IMR-90 (cell line): ENCODE measurements at regions not wholly inside any gene's neighbourhood (a gene's known extent, or its start where the extent isn't known, plus 50 kb on each side); places are given as distances from the start of the nearest gene placed in this dataset.

Experiments
- ATAC-seq: fragments of 200-7000 bp; cut with Tn5 transposase; 2 replicates; pipeline ENCODE4 v1.9.1; 2020; ENCODE audit warnings: low read depth, mild to moderate bottlenecking, moderate library complexity
- BruUV-seq: library from RNA; stranded (reverse); fragments of 400-500 nt; replicated peaks from 2 replicates; lab custom pipeline; 2021; lab: Mats Ljungman, UMichigan
- CTCF ChIA-PET: fragments of 300-600 bp; formaldehyde crosslinking; extraction: SDS; loops from one replicate; lab custom pipeline; 2021; ENCODE audit warnings: antibody characterized with exemption; lab: Yijun Ruan, JAX
- POLR2A ChIA-PET: fragments of 300-600 bp; sonication (Branson Sonifier 250); formaldehyde crosslinking; loops from one replicate; lab custom pipeline; 2022; ENCODE audit warnings: antibody characterized with exemption; ENCODE audit not compliant: unreplicated experiment; lab: Charles Lee
- DNase-seq: peaks from one replicate; pipeline ENCODE4 v3.0.0; 2013
- H2AFZ ChIP-seq: replicated peaks from 2 replicates; pipeline ENCODE3; 2013; ENCODE audit warnings: low read length, mild to moderate bottlenecking; ENCODE audit not compliant: poor library complexity
- H2AK5ac ChIP-seq: 2 replicates; pipeline ENCODE4 v1.6.1; 2013; ENCODE audit warnings: low read depth, low read length, inconsistent platforms
- H2AK9ac ChIP-seq: replicated peaks from 2 replicates; pipeline ENCODE3; 2013; ENCODE audit warnings: mild to moderate bottlenecking, low read depth, low read length, moderate library complexity; ENCODE audit not compliant: poor library complexity
- H2BK120ac ChIP-seq: 2 replicates; pipeline ENCODE4 v1.6.1; 2013; ENCODE audit warnings: low read depth, low read length, inconsistent platforms
- H2BK15ac ChIP-seq: 3 replicates; pipeline ENCODE4 v1.6.1; 2013; ENCODE audit warnings: low read depth, low read length, inconsistent platforms
- H2BK20ac ChIP-seq: 2 replicates; pipeline ENCODE4 v1.6.1; 2013; ENCODE audit warnings: low read depth, mild to moderate bottlenecking, inconsistent platforms, low read length, moderate library complexity
- H2BK5ac ChIP-seq: 2 replicates; pipeline ENCODE4 v1.6.1; 2013; ENCODE audit warnings: mild to moderate bottlenecking, low read depth, low read length, inconsistent platforms; ENCODE audit not compliant: poor library complexity, severe bottlenecking
- H3K14ac ChIP-seq: replicated peaks from 2 replicates; pipeline ENCODE4 v1.6.1; 2013; ENCODE audit warnings: low read depth, low read length, inconsistent platforms
- H3K18ac ChIP-seq: 2 replicates; pipeline ENCODE4 v1.6.1; 2013; ENCODE audit warnings: low read depth, low read length, control low read depth
- H3K23ac ChIP-seq: 2 replicates; pipeline ENCODE4 v1.6.1; 2013; ENCODE audit warnings: low read depth, low read length, inconsistent platforms
- H3K27ac ChIP-seq: 2 replicates; pipeline ENCODE4 v1.5.1; 2013; ENCODE audit warnings: mild to moderate bottlenecking, control low read depth, low read length; ENCODE audit not compliant: insufficient read depth
- H3K27me3 ChIP-seq: 2 replicates; pipeline ENCODE4 v1.6.1; 2013; ENCODE audit warnings: low read length; ENCODE audit not compliant: control insufficient read depth, insufficient read depth
- H3K36me3 ChIP-seq: 2 replicates; pipeline ENCODE4 v1.6.1; 2013; ENCODE audit warnings: low read length, mixed read lengths; ENCODE audit not compliant: control insufficient read depth, insufficient read depth
- H3K4ac ChIP-seq: 2 replicates; pipeline ENCODE4 v1.6.1; 2013; ENCODE audit warnings: low read depth, low read length, inconsistent platforms
- H3K4me1 ChIP-seq: 2 replicates; pipeline ENCODE4 v1.6.1; 2013; ENCODE audit warnings: low read length, mixed read lengths; ENCODE audit not compliant: control insufficient read depth, insufficient read depth
- H3K4me2 ChIP-seq: 2 replicates; pipeline ENCODE4 v1.6.1; 2013; ENCODE audit warnings: low read depth, mild to moderate bottlenecking, control low read depth, low read length, moderate library complexity
- H3K4me3 ChIP-seq: 2 replicates; pipeline ENCODE4 v1.5.1; 2013; ENCODE audit warnings: low read depth, mild to moderate bottlenecking, control low read depth, low read length, moderate library complexity; ENCODE audit not compliant: insufficient read depth
- H3K56ac ChIP-seq: 2 replicates; pipeline ENCODE4 v1.6.1; 2013; ENCODE audit warnings: low read length, inconsistent platforms; ENCODE audit not compliant: insufficient read depth; ENCODE audit errors: extremely low read depth
- H3K79me1 ChIP-seq, 2 experiments: 2 replicates each; pipeline ENCODE4 v1.6.1; 2013; ENCODE audit warnings: low read length in 2 of 2, inconsistent platforms in 1 of 2, low read depth in 1 of 2
- H3K9ac ChIP-seq: 2 replicates; pipeline ENCODE4 v1.6.1; 2013; ENCODE audit warnings: low read depth, low read length, control low read depth
- H3K9me1 ChIP-seq: 2 replicates; pipeline ENCODE4 v1.6.1; 2013; ENCODE audit warnings: low read length, inconsistent platforms; ENCODE audit not compliant: insufficient read depth
- H3K9me3 ChIP-seq: 2 replicates; pipeline ENCODE4 v1.6.1; 2013; ENCODE audit warnings: low read length; ENCODE audit not compliant: control insufficient read depth, insufficient read depth
- H4K20me1 ChIP-seq: 2 replicates; pipeline ENCODE4 v1.6.1; 2013; ENCODE audit warnings: low read length, inconsistent platforms; ENCODE audit not compliant: insufficient read depth
- H4K5ac ChIP-seq: 2 replicates; pipeline ENCODE4 v1.6.1; 2013; ENCODE audit warnings: mild to moderate bottlenecking, low read depth, low read length, control low read depth
- H4K8ac ChIP-seq, 2 experiments: 2 replicates each; pipeline ENCODE4 v1.6.1; 2013; ENCODE audit warnings: low read depth in 2 of 2, low read length in 2 of 2, control low read depth in 1 of 2, inconsistent platforms in 1 of 2
- H4K91ac ChIP-seq: 2 replicates; pipeline ENCODE4 v1.6.1; 2013; ENCODE audit warnings: low read depth, low read length, inconsistent platforms; ENCODE audit not compliant: insufficient read depth
- BHLHE40 ChIP-seq: fragments of 150-350 bp; IDR thresholded peaks from 2 replicates; pipeline ENCODE4 v1.6.1; 2016; ENCODE audit warnings: mild to moderate bottlenecking, low read depth, low read length
- CEBPB ChIP-seq: IDR thresholded peaks from 2 replicates; pipeline ENCODE4 v1.6.1; 2012; ENCODE audit warnings: low read depth, low read length, improper control_type of control experiment
- MAFK ChIP-seq: IDR thresholded peaks from 2 replicates; pipeline ENCODE4 v1.6.1; 2012; ENCODE audit warnings: low read depth, low read length, improper control_type of control experiment
- MAZ ChIP-seq: IDR thresholded peaks from 2 replicates; pipeline ENCODE4 v1.6.1; 2012; ENCODE audit warnings: low read depth, mild to moderate bottlenecking, low read length, improper control_type of control experiment, moderate library complexity, borderline replicate concordance
- NFE2L2 ChIP-seq: fragments of 150-350 bp; IDR thresholded peaks from 2 replicates; pipeline ENCODE4 v1.6.1; 2016; ENCODE audit warnings: low read depth, mild to moderate bottlenecking, low read length
- RAD21 ChIP-seq: IDR thresholded peaks from 2 replicates; pipeline ENCODE4 v1.6.1; 2012; ENCODE audit warnings: low read length, improper control_type of control experiment
- WGBS, 2 experiments: methylation state at CpG; one replicate each; pipeline versions ENCODE4 v1.1.5 to v1.1.7; 2013; ENCODE audit warnings: missing lambda C conversion rate in 2 of 2; ENCODE audit not compliant: insufficient read length in 1 of 2; ENCODE audit errors: extremely low coverage in 2 of 2; 5-methylcytosine and 5-hydroxymethylcytosine counted together
- dilution Hi-C: fragments of 300-500 bp; cut with HindIII; formaldehyde crosslinking; loops from one replicate; pipeline ENCODE4 v1.14.3; 2018; ENCODE audit warnings: low sequenced_read_pairs; ENCODE audit not compliant: unreplicated experiment
- in situ Hi-C: fragments of 300-500 bp; cut with MboI; formaldehyde crosslinking; loops from 3 replicates; pipeline ENCODE4 v1.14.3; 2019; ENCODE audit warnings: low sequenced_read_pairs, inconsistent platforms, mixed read lengths
- intact Hi-C: fragments of 100-400 bp; cut with micrococcal nuclease; formaldehyde crosslinking; loops from 2 replicates; pipeline ENCODE4 v1.10.0; 2022

DNA sequence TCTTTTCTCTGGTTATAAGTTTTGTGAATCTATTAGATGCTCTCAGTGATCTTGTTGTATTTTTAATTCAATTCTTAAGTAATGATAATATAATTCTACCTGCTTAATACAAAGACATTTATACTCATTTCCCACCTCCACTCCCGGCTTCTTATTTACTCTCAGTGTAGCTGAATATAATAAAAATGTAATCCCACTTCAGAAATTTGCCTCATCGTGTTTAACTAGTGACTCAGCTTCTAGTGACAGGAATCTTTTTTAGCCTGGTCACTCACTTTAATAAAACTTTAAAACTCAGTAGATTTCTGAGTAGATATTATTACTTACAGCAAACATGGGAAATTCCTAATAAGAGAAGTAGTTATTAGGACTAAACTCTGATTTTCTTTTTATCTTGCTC lies 1506.2 kb upstream of the LRRTM3 start:
- H4K8ac ChIP-seq = no peak overlapping the region
- H3K4me2 ChIP-seq = no peak overlapping the region
- no peaks in the 10 kb centered on the region for H3K79me1 ChIP-seq
- POLR2A ChIA-PET = no interaction called here
- no TSS peak for BruUV-seq
- CTCF ChIA-PET = no interaction called here
- no peak overlapping the region for H3K56ac ChIP-seq
- H2BK5ac ChIP-seq = no peak overlapping the region
- no peaks in the 10 kb centered on the region for H3K9me1 ChIP-seq
- no peak overlapping the region for H3K4me3 ChIP-seq
- no peak overlapping the region for H2AFZ ChIP-seq
- peaks cover 2% of the 10 kb centered on the region; the same call in 1 of the 2 replicates for H3K9me3 ChIP-seq
- H2BK120ac ChIP-seq = no peak overlapping the region
- H2BK15ac ChIP-seq = no peak overlapping the region
- in situ Hi-C loops = no loop called here
- WGBS, 2 experiments = no CpG with 5 or more reads among the region's 2 CpGs
- no peaks in the 10 kb centered on the region for H3K4me1 ChIP-seq
- H3K27me3 ChIP-seq = no peaks in the 10 kb centered on the region
- intact Hi-C loops = no loop called here
- dilution Hi-C loops = no loop called here
- H3K23ac ChIP-seq = no peak overlapping the region
- H2AK5ac ChIP-seq = no peak overlapping the region
- no peak overlapping the region for H3K27ac ChIP-seq
- H4K20me1 ChIP-seq = no peaks in the 10 kb centered on the region
- H4K91ac ChIP-seq = no peak overlapping the region
- no peak overlapping the region for H2BK20ac ChIP-seq
- ATAC-seq (no peak), DNase-seq (no peak)
- no peak overlapping the region for H3K9ac ChIP-seq
- no peak overlapping the region for H3K14ac ChIP-seq
- no peak overlapping the region for H3K18ac ChIP-seq
- H3K4ac ChIP-seq = no peak overlapping the region
- no peaks in the 10 kb centered on the region for H3K36me3 ChIP-seq
- H2AK9ac ChIP-seq = no peak overlapping the region
- no peak overlapping the region for H4K5ac ChIP-seq
- no peak for TF ChIP-seq MAFK
- no peak for TF ChIP-seq MAZ
- TF ChIP-seq NFE2L2 = no peak
- TF ChIP-seq RAD21 = no peak
- no peak for TF ChIP-seq BHLHE40
- TF ChIP-seq CEBPB = no peak
